ENCODE measurements at regions not wholly inside any gene's neighbourhood (a gene's known extent, or its start where the extent isn't known, plus 50 kb on each side); places are given as distances from the start of the nearest gene placed in this dataset.
"Not testable (repeated sequence)": the region's sequence is repeated elsewhere in the genome, so short reads cannot be mapped to it uniquely, and the experiment has no call there.

- DNase-seq (no peak), ATAC-seq (no peak)
- H3K27ac ChIP-seq, result no peak overlapping the region
- intact Hi-C loops (cut with DNase I), result no loop called here
- no peaks in the 10 kb centered on the region for H3K4me1 ChIP-seq
- no peaks in the 10 kb centered on the region for H3K9me3 ChIP-seq
- H3K27me3 ChIP-seq, result no peaks in the 10 kb centered on the region
- no peak overlapping the region for H3K4me3 ChIP-seq
- no peaks in the 10 kb centered on the region for H3K36me3 ChIP-seq
- TF ChIP-seq CTCF (IDR thresholded peaks at IDR 0.05), result no peak
These were observed 277.0 kb upstream of the HNRNPA3 start for GRCh38 chr2:176935543-176936102.

GRCh38 chr2:176936410-176936809 lies 276.2 kb upstream of the HNRNPA3 start:
- H3K9me3 ChIP-seq, result no peaks in the 10 kb centered on the region
- no peaks in the 10 kb centered on the region for H3K36me3 ChIP-seq
- no peak for DNase-seq
- no peaks in the 10 kb centered on the region for H3K4me1 ChIP-seq
- intact Hi-C loops (cut with DNase I), result no loop called here
- H3K27ac ChIP-seq, result no peak overlapping the region
- no peak for ATAC-seq
- no peak overlapping the region for H3K4me3 ChIP-seq
- no peak for TF ChIP-seq CTCF (IDR thresholded peaks at IDR 0.05)
- H3K27me3 ChIP-seq, result no peaks in the 10 kb centered on the region

- H3K36me3 ChIP-seq, result no peaks in the 10 kb centered on the region
- H3K4me3 ChIP-seq, result no peak overlapping the region
- ATAC-seq (no peak), DNase-seq (no peak)
- no peak overlapping the region for H3K27ac ChIP-seq
- H3K9me3 ChIP-seq, result no peaks in the 10 kb centered on the region
- no peaks in the 10 kb centered on the region for H3K4me1 ChIP-seq
- no peaks in the 10 kb centered on the region for H3K27me3 ChIP-seq
- TF ChIP-seq CTCF (IDR thresholded peaks at IDR 0.05), result no peak
- intact Hi-C loops (cut with DNase I), result no loop called here
These were observed 267.6 kb upstream of the HNRNPA3 start for GRCh38 chr2:176944998-176945397.

- intact Hi-C loops (cut with DNase I), result no loop called here
- no peak overlapping the region for H3K4me3 ChIP-seq
- H3K36me3 ChIP-seq, result no peaks in the 10 kb centered on the region
- TF ChIP-seq CTCF (IDR thresholded peaks at IDR 0.05), result no peak
- no peak overlapping the region for H3K27ac ChIP-seq
- no peaks in the 10 kb centered on the region for H3K9me3 ChIP-seq
- DNase-seq (no peak), ATAC-seq (no peak)
- no peaks in the 10 kb centered on the region for H3K27me3 ChIP-seq
- H3K4me1 ChIP-seq, result no peaks in the 10 kb centered on the region
These were observed 264.8 kb upstream of the HNRNPA3 start for GRCh38 chr2:176947754-176948153.

- H3K36me3 ChIP-seq; DNase-seq; H3K27ac ChIP-seq; H3K4me3 ChIP-seq; ATAC-seq; H3K4me1 ChIP-seq; intact Hi-C loops (cut with DNase I); H3K9me3 ChIP-seq; H3K27me3 ChIP-seq: not testable (repeated sequence)
These were observed 261.4 kb upstream of the HNRNPA3 start for GRCh38 chr2:176951218-176951617.

DNA sequence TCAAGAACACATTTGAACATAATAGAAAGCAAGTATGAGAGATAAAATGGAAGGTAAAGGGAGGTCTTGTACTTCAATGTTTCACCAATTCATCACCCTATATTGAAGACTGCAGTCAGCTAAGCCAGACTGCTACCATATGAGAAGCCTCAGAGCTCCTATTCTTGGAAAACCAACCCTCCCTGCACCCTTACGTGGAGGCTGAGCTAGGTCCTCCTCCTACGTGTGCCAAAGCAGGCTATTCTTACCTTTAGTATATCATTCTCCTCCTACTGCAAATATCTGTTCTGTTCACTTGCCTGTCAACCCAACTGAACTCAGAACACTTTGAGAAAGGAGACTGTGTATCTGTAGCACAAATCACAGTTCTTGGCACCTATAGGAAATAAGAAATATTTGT lies 255.8 kb upstream of the HNRNPA3 start:
- Histone ChIP-seq H3K27ac (no peak overlapping the region), H3K36me3 (no peaks in the 10 kb centered on the region), H3K27me3 (no peaks in the 10 kb centered on the region), H3K4me3 (no peak overlapping the region), H3K9me3 (no peaks in the 10 kb centered on the region), H3K4me1 (no peaks in the 10 kb centered on the region)
- ATAC-seq (no peak), DNase-seq (no peak)
- no peak for TF ChIP-seq CTCF (IDR thresholded peaks at IDR 0.05)
- intact Hi-C loops (cut with DNase I), result no loop called here

All from upper lobe of right lung (tissue), 1 donor.